ENCODE measurements at regions not wholly inside any gene's neighbourhood (a gene's known extent, or its start where the extent isn't known, plus 50 kb on each side); places are given as distances from the start of the nearest gene placed in this dataset.

GRCh38 chr9:629146-629545, 212.4 kb upstream of the DMRT1 start:
- DNase-seq (ENCODE audit: low read depth in 2 of 2), result no peak

GRCh38 chr9:630817-631216, 210.7 kb upstream of the DMRT1 start:
- no peak for DNase-seq (ENCODE audit: low read depth in 2 of 2)

- no peak for DNase-seq (ENCODE audit: low read depth in 2 of 2)
Observed at GRCh38 chr9:631596-631995, 209.9 kb upstream of the DMRT1 start.

GRCh38 chr9:633461-633860, 208.0 kb upstream of the DMRT1 start:
- DNase-seq (ENCODE audit: low read depth in 2 of 2), result no peak

- no peak for DNase-seq (ENCODE audit: low read depth in 2 of 2)
Observed at GRCh38 chr9:636931-637591, 204.4 kb upstream of the DMRT1 start.

- no peak for DNase-seq (ENCODE audit: low read depth in 2 of 2)
Observed at GRCh38 chr9:638152-638551, 203.3 kb upstream of the DMRT1 start.

- no peak for DNase-seq (ENCODE audit: low read depth in 2 of 2)
Observed at GRCh38 chr9:642014-642413, 199.5 kb upstream of the DMRT1 start.

- no peak for DNase-seq (ENCODE audit: low read depth in 2 of 2)
Observed at GRCh38 chr9:643966-644365, 197.5 kb upstream of the DMRT1 start.

- DNase-seq (ENCODE audit: low read depth in 2 of 2), result no peak
Observed at GRCh38 chr9:647522-647921, 194.0 kb upstream of the DMRT1 start.

- DNase-seq (ENCODE audit: low read depth in 2 of 2), result no peak
Observed at GRCh38 chr9:649128-650074, 192.1 kb upstream of the DMRT1 start.

- no peak for DNase-seq (ENCODE audit: low read depth in 2 of 2)
Observed at GRCh38 chr9:650362-650761, 191.1 kb upstream of the DMRT1 start.

- no peak for DNase-seq (ENCODE audit: low read depth in 2 of 2)
Observed at GRCh38 chr9:651371-651770, 190.1 kb upstream of the DMRT1 start.

GRCh38 chr9:652914-653313, 188.6 kb upstream of the DMRT1 start:
- DNase-seq (ENCODE audit: low read depth in 2 of 2), result no peak

GRCh38 chr9:653421-653820, 188.1 kb upstream of the DMRT1 start:
- DNase-seq (ENCODE audit: low read depth in 2 of 2), result no peak

- no peak for DNase-seq (ENCODE audit: low read depth in 2 of 2)
Observed at GRCh38 chr9:653856-654387, 187.6 kb upstream of the DMRT1 start.

GRCh38 chr9:655875-656274, 185.6 kb upstream of the DMRT1 start:
- DNase-seq (ENCODE audit: low read depth in 2 of 2), result no peak

- DNase-seq (ENCODE audit: low read depth in 2 of 2), result no peak
Observed at GRCh38 chr9:656926-657568, 184.4 kb upstream of the DMRT1 start.

GRCh38 chr9:659286-659685, 182.2 kb upstream of the DMRT1 start:
- no peak for DNase-seq (ENCODE audit: low read depth in 2 of 2)

GRCh38 chr9:660227-660626, 181.3 kb upstream of the DMRT1 start:
- DNase-seq (ENCODE audit: low read depth in 2 of 2), result no peak

GRCh38 chr9:663541-663940, 178.0 kb upstream of the DMRT1 start:
- DNase-seq (ENCODE audit: low read depth in 2 of 2), result no peak

GRCh38 chr9:665296-665695, 176.2 kb upstream of the DMRT1 start:
- DNase-seq (ENCODE audit: low read depth in 2 of 2), result no peak

- DNase-seq (ENCODE audit: low read depth in 2 of 2), result no peak
Observed at GRCh38 chr9:671997-672396, 169.5 kb upstream of the DMRT1 start.
